HG03457 (cell line): ENCODE measurements at regions not wholly inside any gene's neighbourhood (a gene's known extent, or its start where the extent isn't known, plus 50 kb on each side); places are given as distances from the start of the nearest gene placed in this dataset.

Source experiments
- ATAC-seq: cut with Tn5 transposase; IDR thresholded peaks from one replicate; pipeline ENCODE4 v1.9.1; 2021; ENCODE audit warnings: moderate number of reproducible peaks; ENCODE audit not compliant: unreplicated experiment

DNA sequence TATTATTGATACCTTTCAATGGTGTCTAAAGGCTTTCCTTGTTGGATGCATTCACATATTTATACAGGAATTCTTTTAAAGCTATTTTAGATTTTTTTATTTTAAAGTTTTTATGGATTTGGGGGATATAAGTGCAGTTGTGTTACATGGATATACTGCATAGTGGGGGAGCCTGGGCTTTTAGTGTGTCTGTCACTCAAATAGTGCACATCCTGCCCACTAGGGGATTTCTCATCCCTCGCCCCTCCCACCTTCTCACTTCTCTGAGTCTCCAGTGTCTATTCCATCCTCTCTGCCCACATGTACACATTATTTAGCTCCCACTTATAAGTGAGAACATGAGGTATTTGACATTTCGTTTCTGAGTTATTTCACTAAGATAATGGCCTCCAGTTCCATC is 154.0 kb upstream of the MKI67 start:
- ATAC-seq, result no peak

DNA sequence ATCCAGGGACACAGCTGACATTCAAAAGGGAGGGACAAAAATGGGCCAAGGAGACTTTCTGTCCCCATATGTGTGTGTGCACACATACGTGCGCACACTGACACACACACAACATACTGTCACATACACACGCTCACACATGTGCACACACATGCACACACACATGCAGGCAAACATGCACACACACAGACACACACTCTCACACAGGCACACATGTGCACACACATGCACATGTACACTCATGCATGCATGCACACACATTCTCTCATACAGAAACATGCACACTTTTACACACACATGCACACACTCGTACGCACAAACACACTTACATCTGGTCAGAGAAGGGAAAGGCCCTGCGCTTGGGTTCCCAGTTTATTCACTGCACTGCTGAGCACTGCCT is 155.1 kb upstream of the MKI67 start:
- ATAC-seq, result no peak

- no peak for ATAC-seq
Observed at GRCh38 chr10:128281861-128282260, 155.6 kb upstream of the MKI67 start.

- ATAC-seq, result no peak
Observed at GRCh38 chr10:128286141-128286761, 160.0 kb upstream of the MKI67 start.

GRCh38 chr10:128286762-128287500 is 160.7 kb upstream of the MKI67 start:
- ATAC-seq, result no peak

DNA sequence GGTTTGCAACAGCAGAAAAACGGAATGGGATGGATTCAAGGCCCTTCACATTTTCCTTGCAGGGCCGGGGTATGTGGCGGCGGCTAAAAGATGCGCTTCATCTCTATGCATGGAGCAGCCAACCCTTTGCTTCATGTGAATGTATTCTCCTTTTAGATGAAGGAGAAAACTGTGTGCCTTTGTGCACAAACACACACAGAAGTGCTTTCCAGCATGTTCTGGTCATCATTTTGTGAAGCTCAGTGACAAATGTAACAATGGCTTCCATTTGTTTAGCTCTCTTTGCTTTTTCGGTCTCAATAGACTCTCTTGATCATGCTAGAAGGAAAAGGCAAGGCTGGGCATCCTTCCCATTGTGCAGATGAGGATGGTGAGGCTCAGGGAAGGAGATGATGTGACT is 161.7 kb upstream of the MKI67 start:
- no peak for ATAC-seq

- ATAC-seq, result no peak
Observed at GRCh38 chr10:128289621-128290020, 163.4 kb upstream of the MKI67 start.

DNA sequence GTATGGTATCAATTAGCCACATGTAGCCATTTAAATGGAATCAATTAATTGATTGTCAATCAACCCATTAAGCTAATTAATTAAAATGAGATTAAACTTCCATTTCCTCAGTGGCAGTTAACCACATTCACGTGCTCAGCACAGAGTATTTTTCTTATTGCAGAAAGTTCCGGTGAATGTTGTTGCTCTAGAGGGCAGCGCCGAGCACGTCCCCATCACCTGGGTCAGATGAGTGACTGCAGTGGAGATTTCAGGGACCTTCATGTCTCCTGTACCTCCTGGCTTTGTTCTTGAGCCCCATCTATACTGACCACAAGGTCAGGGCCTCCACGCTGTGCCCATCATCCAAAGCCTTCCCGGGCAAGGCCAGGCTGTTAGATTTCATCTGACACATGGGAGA is 168.8 kb upstream of the MKI67 start:
- no peak for ATAC-seq

- ATAC-seq, result no peak
Observed at GRCh38 chr10:128296253-128297007, 170.2 kb upstream of the MKI67 start.

GRCh38 chr10:128297709-128298378 is 171.6 kb upstream of the MKI67 start:
- no peak for ATAC-seq

GRCh38 chr10:128298587-128298986 is 172.4 kb upstream of the MKI67 start:
- ATAC-seq, result no peak

DNA sequence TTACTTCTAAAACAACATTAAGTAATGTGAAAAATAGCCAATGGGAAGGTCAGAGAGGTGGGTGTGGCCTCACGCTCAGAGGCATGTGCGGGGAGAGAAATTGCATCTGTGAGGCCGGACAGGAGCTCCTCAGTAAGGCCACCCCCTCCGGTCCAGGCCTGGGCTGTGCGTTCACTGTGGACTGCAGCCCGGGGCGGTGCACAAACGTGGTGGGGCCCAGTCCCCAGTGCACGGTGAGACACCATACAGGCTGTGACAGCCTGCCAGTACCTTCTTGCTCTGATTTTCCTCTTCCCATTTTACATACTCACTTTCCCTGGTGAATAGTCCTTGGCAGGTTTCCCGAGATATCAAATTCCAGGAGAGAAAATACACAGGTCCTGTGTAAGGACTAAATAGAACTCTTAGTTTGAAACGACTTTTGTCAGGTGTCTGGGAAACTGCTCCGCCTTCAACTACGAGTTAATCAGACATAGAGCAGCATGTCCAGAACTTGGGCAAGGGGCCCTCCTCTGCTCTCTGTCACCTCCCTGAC is 174.1 kb upstream of the MKI67 start:
- ATAC-seq, result no peak

- ATAC-seq, result no peak
Observed at GRCh38 chr10:128301051-128301450, 174.8 kb upstream of the MKI67 start.

- ATAC-seq, result no peak
Observed at GRCh38 chr10:128302808-128303207, 176.6 kb upstream of the MKI67 start.

DNA sequence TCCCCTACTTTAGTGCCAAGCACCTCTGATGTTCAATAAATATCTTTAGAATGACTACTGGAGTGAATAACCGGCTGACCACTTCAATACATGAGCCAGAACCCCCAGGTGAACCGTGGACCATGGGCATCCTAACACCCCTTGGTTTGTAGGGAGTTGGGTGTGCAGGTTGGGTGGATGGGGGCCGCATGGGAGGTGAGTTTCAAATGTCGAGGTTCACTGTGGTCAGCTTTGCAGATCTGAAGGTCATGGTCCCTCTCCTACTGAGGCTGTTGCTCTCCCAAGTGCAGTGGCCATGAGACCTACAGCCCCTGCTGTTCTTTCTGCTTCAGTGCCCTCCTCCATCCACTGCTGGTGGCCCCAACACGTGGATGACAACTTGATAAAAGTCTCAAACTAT is 178.0 kb upstream of the MKI67 start:
- ATAC-seq, result no peak

DNA sequence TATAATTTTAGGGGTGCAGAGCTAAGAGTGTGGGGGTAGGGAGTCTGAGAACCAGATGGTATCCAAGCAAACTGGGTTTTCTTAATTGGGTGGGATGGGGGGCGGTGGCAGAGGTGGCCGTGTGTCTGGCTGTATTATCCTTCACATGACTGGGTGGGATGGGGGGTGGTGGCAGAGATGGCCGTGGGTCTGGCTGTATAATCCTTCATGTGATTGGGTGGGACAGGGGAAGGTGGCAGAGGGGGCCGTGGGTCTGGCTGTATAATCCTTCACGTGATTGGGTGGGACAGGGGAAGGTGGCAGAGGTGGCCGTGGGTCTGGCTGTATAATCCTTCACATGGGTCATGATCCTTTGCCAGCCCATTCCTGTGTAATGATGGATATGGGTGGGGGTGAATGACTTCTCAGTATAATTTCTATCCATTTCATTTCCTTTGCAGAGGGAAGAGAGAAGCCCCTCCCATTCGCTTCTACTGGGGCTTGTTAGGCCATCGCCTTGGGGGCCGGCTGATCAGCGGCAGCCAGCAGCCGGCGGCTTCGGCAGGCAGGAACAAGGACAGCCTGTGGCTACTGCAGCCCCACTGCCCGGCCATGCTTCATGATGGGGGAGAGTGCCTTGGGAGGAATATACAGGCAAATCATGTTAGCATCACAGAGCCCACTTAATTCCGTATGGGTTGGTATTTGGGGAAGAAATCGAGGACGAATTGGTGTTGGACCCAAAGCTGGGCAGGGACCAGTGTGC is 179.6 kb upstream of the MKI67 start:
- ATAC-seq, result no peak

DNA sequence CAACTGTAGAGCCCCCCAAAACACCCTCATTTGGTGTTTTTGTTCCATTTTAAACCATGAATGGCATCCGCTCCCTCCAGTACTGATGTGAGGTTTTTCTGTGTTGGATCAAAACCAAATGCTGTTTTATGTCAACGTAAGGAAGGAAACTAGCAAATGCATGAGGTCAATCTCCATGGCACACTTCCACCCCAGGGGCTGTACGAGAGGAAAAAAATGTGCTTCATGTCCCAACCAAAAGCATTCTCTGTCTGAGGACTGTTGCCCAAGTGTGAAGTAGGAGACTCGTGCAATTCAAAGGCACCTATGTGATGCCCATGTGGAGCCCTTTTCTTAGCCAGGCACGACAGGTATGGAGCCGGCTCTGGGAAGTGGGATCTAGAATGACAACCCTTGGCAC is 180.3 kb upstream of the MKI67 start:
- no peak for ATAC-seq

GRCh38 chr10:128306966-128307365 is 180.7 kb upstream of the MKI67 start:
- ATAC-seq, result no peak

DNA sequence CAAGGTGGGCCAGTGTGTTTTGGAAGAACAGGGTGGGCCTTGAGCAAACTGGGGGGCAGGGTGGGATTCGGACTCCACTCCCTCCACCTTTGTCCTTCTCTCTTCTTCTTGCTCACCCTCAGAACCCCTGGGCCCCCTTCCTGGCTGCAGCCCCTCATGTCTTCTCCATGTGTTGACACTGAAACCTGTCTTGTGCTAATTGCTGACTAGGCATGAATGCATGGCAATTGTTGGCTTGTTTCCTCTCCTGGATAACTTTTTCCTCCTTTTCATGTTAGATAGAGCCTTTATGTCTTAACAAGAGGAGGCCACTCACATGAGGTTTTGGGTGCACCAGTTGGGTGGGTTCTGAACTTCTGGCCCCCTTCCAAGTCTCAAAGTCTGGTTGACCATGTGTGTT is 181.6 kb upstream of the MKI67 start:
- no peak for ATAC-seq

DNA sequence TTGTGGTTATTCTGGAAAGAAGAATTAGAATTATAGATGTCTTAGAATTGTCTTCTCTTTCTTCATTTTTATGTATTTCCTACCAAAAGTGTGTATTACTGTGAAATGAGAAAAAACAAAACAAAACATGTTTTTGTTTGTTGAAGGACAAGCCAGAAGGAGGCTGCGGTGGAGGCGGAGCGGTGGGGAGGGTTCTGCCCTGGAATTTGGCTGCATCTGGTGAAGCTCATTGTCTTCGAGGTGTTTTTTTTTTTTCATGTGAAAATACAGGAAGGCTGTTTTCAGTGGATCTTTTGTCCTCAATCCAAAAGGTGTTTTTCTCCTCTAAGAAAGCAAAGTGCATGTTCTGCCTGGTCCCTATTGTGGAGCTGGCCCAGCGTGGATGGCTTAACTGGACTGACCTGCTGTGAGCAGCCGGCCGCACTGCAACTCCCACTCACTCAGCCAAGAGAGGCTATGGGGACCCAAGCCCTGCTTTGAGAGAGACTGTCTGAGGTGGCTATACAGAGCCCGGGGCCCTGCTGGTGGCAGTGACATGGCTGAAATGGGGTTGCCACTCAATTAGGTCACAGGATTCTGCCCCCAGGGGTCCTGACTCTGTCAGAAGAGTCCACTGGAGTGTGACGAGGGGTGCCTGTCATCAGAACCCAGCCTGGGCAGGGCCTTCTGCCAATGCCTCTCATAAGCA is 184.9 kb upstream of the MKI67 start:
- ATAC-seq, result no peak
